ENCODE measurements at regions not wholly inside any gene's neighbourhood (a gene's known extent, or its start where the extent isn't known, plus 50 kb on each side); places are given as distances from the start of the nearest gene placed in this dataset.

DNA sequence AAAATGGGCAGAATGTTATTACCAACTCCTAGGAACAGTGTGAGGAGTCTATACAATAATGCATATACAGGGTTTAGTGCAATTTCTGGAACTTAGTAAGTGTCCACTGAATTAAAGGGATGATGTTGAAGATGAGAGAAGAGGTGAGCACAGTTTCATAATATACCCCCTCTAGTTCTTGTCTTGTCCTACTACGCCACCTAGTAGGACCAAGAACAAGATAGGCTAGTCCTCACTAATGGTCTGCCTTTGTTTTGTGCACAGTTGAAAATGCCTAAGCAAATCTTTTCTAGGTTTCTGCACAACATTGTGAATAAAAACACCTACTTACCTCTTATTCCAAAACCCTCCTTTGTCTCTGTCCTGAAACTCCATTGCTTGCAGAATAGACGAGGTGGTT, 670.2 kb downstream of the CDH8 start:
- no peak for DNase-seq
- Histone ChIP-seq H3K9me2 (ENCODE audit: insufficient read depth) (no peaks in the 10 kb centered on the region), H3K27me3 (ENCODE audit: insufficient read depth, low read depth) (no peaks in the 10 kb centered on the region), H3F3A (ENCODE audit: insufficient read depth, low read depth) (no peaks in the 10 kb centered on the region), H3K4me2 (no peak overlapping the region), H3K9me3 (ENCODE audit: insufficient read depth, low read depth) (no peaks in the 10 kb centered on the region), H3K4me3 (no peak overlapping the region), H3K36me3 (ENCODE audit: low read depth) (no peaks in the 10 kb centered on the region), H2AFZ (no peak overlapping the region), H3K4me1 (replicated peaks; ENCODE audit: insufficient read depth) (no peaks in the 10 kb centered on the region), H3K79me2 (ENCODE audit: low read depth) (no peaks in the 10 kb centered on the region), H4K20me1 (ENCODE audit: insufficient read depth) (no peaks in the 10 kb centered on the region), H3K27ac (no peak overlapping the region)
- TF ChIP-seq, protein P1, sequence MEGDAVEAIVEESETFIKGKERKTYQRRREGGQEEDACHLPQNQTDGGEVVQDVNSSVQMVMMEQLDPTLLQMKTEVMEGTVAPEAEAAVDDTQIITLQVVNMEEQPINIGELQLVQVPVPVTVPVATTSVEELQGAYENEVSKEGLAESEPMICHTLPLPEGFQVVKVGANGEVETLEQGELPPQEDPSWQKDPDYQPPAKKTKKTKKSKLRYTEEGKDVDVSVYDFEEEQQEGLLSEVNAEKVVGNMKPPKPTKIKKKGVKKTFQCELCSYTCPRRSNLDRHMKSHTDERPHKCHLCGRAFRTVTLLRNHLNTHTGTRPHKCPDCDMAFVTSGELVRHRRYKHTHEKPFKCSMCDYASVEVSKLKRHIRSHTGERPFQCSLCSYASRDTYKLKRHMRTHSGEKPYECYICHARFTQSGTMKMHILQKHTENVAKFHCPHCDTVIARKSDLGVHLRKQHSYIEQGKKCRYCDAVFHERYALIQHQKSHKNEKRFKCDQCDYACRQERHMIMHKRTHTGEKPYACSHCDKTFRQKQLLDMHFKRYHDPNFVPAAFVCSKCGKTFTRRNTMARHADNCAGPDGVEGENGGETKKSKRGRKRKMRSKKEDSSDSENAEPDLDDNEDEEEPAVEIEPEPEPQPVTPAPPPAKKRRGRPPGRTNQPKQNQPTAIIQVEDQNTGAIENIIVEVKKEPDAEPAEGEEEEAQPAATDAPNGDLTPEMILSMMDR (conservative IDR thresholded peaks at IDR 0.05): no peak
- no peak for TF ChIP-seq EZH2 (IDR thresholded peaks at IDR 0.05; ENCODE audit: low read depth)
- CTCF ChIA-PET: no interaction called here
- BruUV-seq (replicated peaks): no TSS peak
- POLR2A ChIA-PET (ENCODE audit: unreplicated experiment): no interaction called here
- intact Hi-C loops (cut with micrococcal nuclease; ENCODE audit: unreplicated experiment): no loop called here

DNA sequence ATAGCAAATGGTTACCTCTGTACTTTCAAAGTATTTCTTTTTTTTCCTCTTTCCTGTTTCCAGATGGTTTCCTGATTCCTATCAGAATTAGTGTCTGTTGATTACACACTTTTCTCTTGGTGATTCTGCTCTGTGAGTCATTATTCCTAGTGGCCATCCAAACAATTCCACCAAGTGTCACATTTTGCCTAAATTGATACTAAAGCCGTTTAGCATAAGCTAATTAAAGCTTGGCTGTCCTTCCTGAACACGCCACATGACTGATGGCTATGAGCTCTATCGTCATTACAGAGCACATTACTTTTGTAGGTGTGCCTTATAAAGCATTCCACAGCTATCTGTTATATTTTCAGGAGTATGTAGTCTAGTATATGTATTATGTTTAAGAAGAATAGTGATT, 671.2 kb downstream of the CDH8 start:
- no peaks in the 10 kb centered on the region for H4K20me1 ChIP-seq (ENCODE audit: insufficient read depth)
- H3K79me2 ChIP-seq (ENCODE audit: low read depth): no peaks in the 10 kb centered on the region
- H3K9me3 ChIP-seq (ENCODE audit: insufficient read depth, low read depth): no peaks in the 10 kb centered on the region
- DNase-seq: no peak
- H2AFZ ChIP-seq: no peak overlapping the region
- no TSS peak for BruUV-seq (replicated peaks)
- ChIA-PET CTCF (no interaction called here), POLR2A (ENCODE audit: unreplicated experiment) (no interaction called here)
- no peaks in the 10 kb centered on the region for H3F3A ChIP-seq (ENCODE audit: insufficient read depth, low read depth)
- H3K4me3 ChIP-seq: no peak overlapping the region
- H3K9me2 ChIP-seq (ENCODE audit: insufficient read depth): no peaks in the 10 kb centered on the region
- no peak overlapping the region for H3K4me2 ChIP-seq
- intact Hi-C loops (cut with micrococcal nuclease; ENCODE audit: unreplicated experiment): no loop called here
- no peak overlapping the region for H3K27ac ChIP-seq
- H3K4me1 ChIP-seq (replicated peaks; ENCODE audit: insufficient read depth): no peaks in the 10 kb centered on the region
- TF ChIP-seq EZH2 (IDR thresholded peaks at IDR 0.05; ENCODE audit: low read depth): no peak
- TF ChIP-seq, protein P1 (conservative IDR thresholded peaks at IDR 0.05): no peak
- H3K27me3 ChIP-seq (ENCODE audit: insufficient read depth, low read depth): no peaks in the 10 kb centered on the region
- H3K36me3 ChIP-seq (ENCODE audit: low read depth): no peaks in the 10 kb centered on the region

DNA sequence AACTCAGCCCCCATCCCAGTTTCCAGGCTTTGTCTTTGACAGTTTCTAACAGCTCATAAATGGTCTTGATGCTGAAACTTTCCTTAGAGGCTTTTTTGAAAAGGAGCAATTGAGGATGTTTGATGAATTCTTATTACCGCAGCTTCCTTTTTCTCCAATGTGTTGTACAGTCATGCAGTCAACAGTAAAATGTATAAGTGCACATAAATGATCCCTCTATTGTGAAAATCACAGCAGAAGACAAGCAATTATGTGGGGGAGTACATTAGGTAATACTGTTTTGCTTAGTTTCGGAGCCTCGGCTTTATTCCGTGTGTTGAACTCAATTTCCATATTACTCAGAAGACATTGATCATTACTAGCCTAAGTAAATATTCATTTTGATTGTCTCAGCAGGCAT, 673.7 kb downstream of the CDH8 start:
- no peak overlapping the region for H2AFZ ChIP-seq
- DNase-seq: no peak
- TF ChIP-seq, protein P1 (conservative IDR thresholded peaks at IDR 0.05): no peak
- no peak for TF ChIP-seq EZH2 (IDR thresholded peaks at IDR 0.05; ENCODE audit: low read depth)
- no peaks in the 10 kb centered on the region for H3K9me3 ChIP-seq (ENCODE audit: insufficient read depth, low read depth)
- CTCF ChIA-PET: no interaction called here
- no peak overlapping the region for H3K27ac ChIP-seq
- no peaks in the 10 kb centered on the region for H3F3A ChIP-seq (ENCODE audit: insufficient read depth, low read depth)
- POLR2A ChIA-PET (ENCODE audit: unreplicated experiment): no interaction called here
- no peak overlapping the region for H3K4me2 ChIP-seq
- H3K36me3 ChIP-seq (ENCODE audit: low read depth): no peaks in the 10 kb centered on the region
- H3K4me1 ChIP-seq (replicated peaks; ENCODE audit: insufficient read depth): no peaks in the 10 kb centered on the region
- intact Hi-C loops (cut with micrococcal nuclease; ENCODE audit: unreplicated experiment): no loop called here
- H4K20me1 ChIP-seq (ENCODE audit: insufficient read depth): no peaks in the 10 kb centered on the region
- no peaks in the 10 kb centered on the region for H3K9me2 ChIP-seq (ENCODE audit: insufficient read depth)
- no peaks in the 10 kb centered on the region for H3K79me2 ChIP-seq (ENCODE audit: low read depth)
- no peak overlapping the region for H3K4me3 ChIP-seq
- no peaks in the 10 kb centered on the region for H3K27me3 ChIP-seq (ENCODE audit: insufficient read depth, low read depth)
- BruUV-seq (replicated peaks): no TSS peak

Data from PC-9 (cell line).